HL-60 (cell line): ENCODE measurements at regions not wholly inside any gene's neighbourhood (a gene's known extent, or its start where the extent isn't known, plus 50 kb on each side); places are given as distances from the start of the nearest gene placed in this dataset.

Source experiments
- CTCF ChIP-seq: IDR thresholded peaks from one replicate; pipeline ENCODE4 v1.5.1; 2011; ENCODE audit warnings: low read length, control low read depth, inconsistent platforms; ENCODE audit not compliant: insufficient read depth
- GABPA ChIP-seq: IDR thresholded peaks from 2 replicates; pipeline ENCODE4 v1.6.1; 2012; ENCODE audit warnings: low read depth
- POLR2AphosphoS5 ChIP-seq: IDR thresholded peaks from 2 replicates; pipeline ENCODE4 v1.6.1; 2012; ENCODE audit warnings: low read depth
- REST ChIP-seq: IDR thresholded peaks from 2 replicates; pipeline ENCODE4 v1.6.1; 2012; ENCODE audit warnings: low read depth; ENCODE audit not compliant: insufficient replicate concordance
- SPI1 ChIP-seq: IDR thresholded peaks from 2 replicates; pipeline ENCODE4 v1.6.1; 2012; ENCODE audit warnings: low read depth, mild to moderate bottlenecking, borderline replicate concordance

GRCh38 chr10:104582966-104583365 is 58.1 kb upstream of the SORCS3 start:
- no peak for TF ChIP-seq CTCF
- TF ChIP-seq GABPA: no peak
- no peak for TF ChIP-seq POLR2AphosphoS5
- no peak for TF ChIP-seq SPI1
- no peak for TF ChIP-seq REST
